ENCODE measurements at regions not wholly inside any gene's neighbourhood (a gene's known extent, or its start where the extent isn't known, plus 50 kb on each side); places are given as distances from the start of the nearest gene placed in this dataset.
A peak's percentile ranks its signal among the peaks of the same experiment; 100 is the strongest.

DNA sequence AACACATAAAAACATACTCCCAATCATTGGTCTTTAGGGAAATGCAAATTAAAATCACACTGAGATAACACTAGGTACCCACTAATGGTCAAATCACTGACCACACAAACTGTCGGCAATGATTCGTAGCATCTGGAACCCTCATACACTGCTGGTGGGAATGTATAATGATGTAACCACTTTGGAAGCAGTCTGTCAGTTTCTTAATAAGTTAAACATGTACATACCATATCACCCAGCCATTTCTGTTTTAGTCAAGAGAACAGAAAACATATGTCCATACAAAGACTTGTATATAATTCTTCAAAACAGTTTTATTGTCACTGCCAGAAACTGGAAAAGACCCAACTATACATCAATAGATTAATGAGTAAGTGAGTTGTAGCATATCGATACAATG, 63.3 kb upstream of the LRRC3B start:
- Histone ChIP-seq H4K20me1 (ENCODE audit: insufficient read depth) (no peaks in the 10 kb centered on the region), H3K9ac (no peak overlapping the region), H3K27ac (ENCODE audit: low read depth in 2 of 2, low read length in 1 of 2) (no peak overlapping the region), H3K27me3 (ENCODE audit: insufficient read depth) (no peaks in the 10 kb centered on the region), H3K9me2 (no peaks in the 10 kb centered on the region; the same call in 1 of the 2 replicates), H3K36me3 (replicated peaks in 1 of 2; ENCODE audit: control insufficient read depth in 1 of 2, insufficient read depth in 2 of 2, low read length in 1 of 2) (no peaks in the 10 kb centered on the region), H3K79me2 (ENCODE audit: insufficient read depth) (no peaks in the 10 kb centered on the region), H2AFZ (ENCODE audit: low read depth) (no peak overlapping the region), H3K4me1 (ENCODE audit: control insufficient read depth in 1 of 2, insufficient read depth in 2 of 2, low read depth in 1 of 2, low read length in 1 of 2) (peaks cover 0 to 9% of the 10 kb centered on the region in 2 experiments; a peak in 2 of 4 replicates), H3K4me2 (no peak overlapping the region), H3F3A (replicated peaks; ENCODE audit: insufficient read depth) (no peaks in the 10 kb centered on the region), H3K9me3 (no peaks in the 10 kb centered on the region), H3K4me3 (ENCODE audit: low read depth in 2 of 2, low read length in 1 of 2) (no peak overlapping the region)
- ChIA-PET CTCF (interaction anchor here (0.7 kb wide), 1 partner anchor 106 kb away, joined by 3 read pairs; no protein-coding TSS in a partner anchor), POLR2A (no interaction called here)
- WGBS (ENCODE audit: low lambda C conversion rate): 8% methylated on average over 3 of the region's 3 CpGs
- TF ChIP-seq GATA2 (CRISPR knock-in tag; IDR thresholded peaks at IDR 0.05) (no peak), GABPA (IDR thresholded peaks at IDR 0.05; ENCODE audit: low read depth) (no peak), CHD2 (IDR thresholded peaks at IDR 0.05; ENCODE audit: low read length, partially characterized antibody) (peak; percentile 15), NFIC (IDR thresholded peaks at IDR 0.05; ENCODE audit: borderline replicate concordance) (no peak), EP300 (IDR thresholded peaks at IDR 0.05; ENCODE audit: borderline replicate concordance in 1 of 2, low read depth in 1 of 2, low read length in 1 of 2) (peak in 1 of 2 experiments; percentile 63; a peak in 1 of 4 replicates)
- TF ChIP-seq, protein P1, sequence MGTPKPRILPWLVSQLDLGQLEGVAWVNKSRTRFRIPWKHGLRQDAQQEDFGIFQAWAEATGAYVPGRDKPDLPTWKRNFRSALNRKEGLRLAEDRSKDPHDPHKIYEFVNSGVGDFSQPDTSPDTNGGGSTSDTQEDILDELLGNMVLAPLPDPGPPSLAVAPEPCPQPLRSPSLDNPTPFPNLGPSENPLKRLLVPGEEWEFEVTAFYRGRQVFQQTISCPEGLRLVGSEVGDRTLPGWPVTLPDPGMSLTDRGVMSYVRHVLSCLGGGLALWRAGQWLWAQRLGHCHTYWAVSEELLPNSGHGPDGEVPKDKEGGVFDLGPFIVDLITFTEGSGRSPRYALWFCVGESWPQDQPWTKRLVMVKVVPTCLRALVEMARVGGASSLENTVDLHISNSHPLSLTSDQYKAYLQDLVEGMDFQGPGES (IDR thresholded peaks at IDR 0.05; ENCODE audit: low read depth, low read length): no peak
- TF ChIP-seq, protein P2, sequence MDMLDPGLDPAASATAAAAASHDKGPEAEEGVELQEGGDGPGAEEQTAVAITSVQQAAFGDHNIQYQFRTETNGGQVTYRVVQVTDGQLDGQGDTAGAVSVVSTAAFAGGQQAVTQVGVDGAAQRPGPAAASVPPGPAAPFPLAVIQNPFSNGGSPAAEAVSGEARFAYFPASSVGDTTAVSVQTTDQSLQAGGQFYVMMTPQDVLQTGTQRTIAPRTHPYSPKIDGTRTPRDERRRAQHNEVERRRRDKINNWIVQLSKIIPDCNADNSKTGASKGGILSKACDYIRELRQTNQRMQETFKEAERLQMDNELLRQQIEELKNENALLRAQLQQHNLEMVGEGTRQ (IDR thresholded peaks at IDR 0.05; ENCODE audit: borderline replicate concordance, low read depth, low read length): no peak
- DNase-seq: peak; percentile 23

DNA sequence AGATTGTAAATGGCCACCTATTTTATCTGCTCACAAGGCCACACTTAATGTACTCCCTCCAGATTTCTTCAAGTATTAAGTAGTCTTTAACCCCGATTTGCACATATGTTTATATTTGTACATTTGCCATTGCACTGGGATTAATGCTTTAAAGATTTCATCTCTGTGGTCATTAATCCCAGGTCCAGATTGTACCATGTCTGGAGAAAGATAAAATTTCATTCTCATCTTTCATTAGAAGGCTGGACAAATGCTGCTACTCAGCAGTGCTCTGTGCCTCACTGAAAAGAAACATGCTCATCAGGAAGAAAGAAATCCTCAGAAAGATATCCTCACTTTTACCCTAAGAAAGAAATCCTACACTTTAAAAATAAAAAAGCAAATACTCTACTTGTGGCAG, 62.5 kb upstream of the LRRC3B start:
- no peak overlapping the region for H3K27ac ChIP-seq (ENCODE audit: low read depth in 2 of 2, low read length in 1 of 2)
- H3K27me3 ChIP-seq (ENCODE audit: insufficient read depth): no peaks in the 10 kb centered on the region
- H3K4me1 ChIP-seq (ENCODE audit: control insufficient read depth in 1 of 2, insufficient read depth in 2 of 2, low read depth in 1 of 2, low read length in 1 of 2): peaks cover 0 to 9% of the 10 kb centered on the region in 2 experiments; a peak in 2 of 4 replicates
- H3K9ac ChIP-seq: no peak overlapping the region
- H3K4me3 ChIP-seq (ENCODE audit: low read depth in 2 of 2, low read length in 1 of 2): no peak overlapping the region
- no peaks in the 10 kb centered on the region; the same call in 1 of the 2 replicates for H3K9me2 ChIP-seq
- no peaks in the 10 kb centered on the region for H4K20me1 ChIP-seq (ENCODE audit: insufficient read depth)
- 3% methylated on average over 1 of the region's 1 CpG for WGBS (ENCODE audit: low lambda C conversion rate)
- H3K79me2 ChIP-seq (ENCODE audit: insufficient read depth): no peaks in the 10 kb centered on the region
- TF ChIP-seq, protein P2 (IDR thresholded peaks at IDR 0.05; ENCODE audit: borderline replicate concordance, low read depth, low read length): no peak
- TF ChIP-seq FOSL2 (IDR thresholded peaks at IDR 0.05; ENCODE audit: borderline replicate concordance, low read depth) (no peak), GATA2 (CRISPR knock-in tag; IDR thresholded peaks at IDR 0.05) (0 out of 2 replicates have a peak, but pooled peaks have one; percentile 14), EZH2phosphoT487 (IDR thresholded peaks at IDR 0.05; ENCODE audit: borderline replicate concordance, low read depth) (no peak), TCF12 (IDR thresholded peaks at IDR 0.05) (no peak), CHD2 (IDR thresholded peaks at IDR 0.05; ENCODE audit: low read length, partially characterized antibody) (no peak), YY1 (IDR thresholded peaks at IDR 0.05; ENCODE audit: low read depth) (no peak)
- no peaks in the 10 kb centered on the region for H3F3A ChIP-seq (replicated peaks; ENCODE audit: insufficient read depth)
- H2AFZ ChIP-seq (ENCODE audit: low read depth): no peak overlapping the region
- H3K4me2 ChIP-seq: no peak overlapping the region
- DNase-seq: no peak
- H3K36me3 ChIP-seq (replicated peaks in 1 of 2; ENCODE audit: control insufficient read depth in 1 of 2, insufficient read depth in 2 of 2, low read length in 1 of 2): no peaks in the 10 kb centered on the region
- H3K9me3 ChIP-seq: no peaks in the 10 kb centered on the region
- ChIA-PET CTCF (no interaction called here), POLR2A (no interaction called here)

Measured in SK-N-SH (cell line).